Activated CD4-positive, alpha-beta memory T cell treated with anti-CD3 and anti-CD28 coated beads, Interleukin-2, amount 10 ng/mL, durations not matched to agents 7 days and 5 days (primary cell): ENCODE measurements at regions not wholly inside any gene's neighbourhood (a gene's known extent, or its start where the extent isn't known, plus 50 kb on each side); places are given as distances from the start of the nearest gene placed in this dataset.
"Not testable (repeated sequence)": the region's sequence is repeated elsewhere in the genome, so short reads cannot be mapped to it uniquely, and the experiment has no call there.

ENCODE experiments used
- CTCF ChIA-PET: fragments of 350-600 bp; sonication (Branson Sonifier 250); formaldehyde crosslinking; loops from one replicate; lab custom pipeline; 2021; ENCODE audit warnings: antibody characterized with exemption, inconsistent platforms; lab: Charles Lee
- POLR2A ChIA-PET: fragments of 350-600 bp; sonication (Branson Sonifier 250); formaldehyde crosslinking; loops from one replicate; lab custom pipeline; 2021; ENCODE audit warnings: antibody characterized with exemption; lab: Charles Lee
- DNase-seq: peaks from one replicate; pipeline ENCODE4 v3.0.0-alpha.2; 2020
- H3K27ac Mint-ChIP-seq: one replicate; pipeline ENCODE4 v1.8.0; 2021; ENCODE audit warnings: mild to moderate bottlenecking, mixed read lengths
- H3K27me3 Mint-ChIP-seq: one replicate; pipeline ENCODE4 v1.8.0; 2021; ENCODE audit warnings: mixed read lengths
- H3K36me3 Mint-ChIP-seq: one replicate; pipeline ENCODE4 v1.8.0; 2021; ENCODE audit warnings: low read depth, mixed read lengths
- H3K4me1 Mint-ChIP-seq: one replicate; pipeline ENCODE4 v1.8.0; 2021; ENCODE audit warnings: mixed read lengths
- H3K4me3 Mint-ChIP-seq: one replicate; pipeline ENCODE4 v1.8.0; 2021; ENCODE audit warnings: mild to moderate bottlenecking, mixed read lengths
- H3K9me3 Mint-ChIP-seq: one replicate; pipeline ENCODE4 v1.8.0; 2021; ENCODE audit warnings: mixed read lengths

GRCh38 chr1:187734427-187734826 lies 905.7 kb downstream of the PLA2G4A start:
- ChIA-PET POLR2A (no interaction called here), CTCF (no interaction called here)
- Mint-ChIP-seq H3K36me3 (no peaks in the 10 kb centered on the region), H3K27ac (no peak overlapping the region), H3K4me1 (no peaks in the 10 kb centered on the region), H3K4me3 (no peak overlapping the region), H3K27me3 (no peaks in the 10 kb centered on the region), H3K9me3 (no peaks in the 10 kb centered on the region)
- DNase-seq = no peak

GRCh38 chr1:187744665-187745064 lies 915.9 kb downstream of the PLA2G4A start:
- Mint-ChIP-seq H3K36me3 (no peaks in the 10 kb centered on the region), H3K9me3 (no peaks in the 10 kb centered on the region), H3K27me3 (no peaks in the 10 kb centered on the region), H3K4me1 (no peaks in the 10 kb centered on the region), H3K4me3 (no peak overlapping the region), H3K27ac (no peak overlapping the region)
- POLR2A ChIA-PET = no interaction called here
- CTCF ChIA-PET = no interaction called here
- no peak for DNase-seq

- Mint-ChIP-seq H3K27me3 (no peaks in the 10 kb centered on the region), H3K4me1 (no peaks in the 10 kb centered on the region), H3K4me3 (no peak overlapping the region), H3K27ac (no peak overlapping the region), H3K36me3 (no peaks in the 10 kb centered on the region), H3K9me3 (no peaks in the 10 kb centered on the region)
- CTCF ChIA-PET = no interaction called here
- POLR2A ChIA-PET = no interaction called here
- DNase-seq = no peak
Measured at GRCh38 chr1:187755536-187755935, 926.8 kb downstream of the PLA2G4A start.

GRCh38 chr1:187756684-187757083 lies 927.9 kb downstream of the PLA2G4A start:
- DNase-seq, H3K27me3 Mint-ChIP-seq, POLR2A ChIA-PET, H3K9me3 Mint-ChIP-seq, H3K27ac Mint-ChIP-seq, H3K4me3 Mint-ChIP-seq, CTCF ChIA-PET, H3K4me1 Mint-ChIP-seq, H3K36me3 Mint-ChIP-seq: not testable (repeated sequence)

- CTCF ChIA-PET = no interaction called here
- POLR2A ChIA-PET = no interaction called here
- Mint-ChIP-seq H3K27ac (no peak overlapping the region), H3K36me3 (no peaks in the 10 kb centered on the region), H3K4me1 (no peaks in the 10 kb centered on the region), H3K27me3 (no peaks in the 10 kb centered on the region), H3K4me3 (no peak overlapping the region), H3K9me3 (peaks cover 2% of the 10 kb centered on the region)
- no peak for DNase-seq
Measured at GRCh38 chr1:187759825-187760333, 931.1 kb downstream of the PLA2G4A start.

GRCh38 chr1:187762118-187762517 lies 933.4 kb downstream of the PLA2G4A start:
- POLR2A ChIA-PET = interaction anchor here (0.7 kb wide), 1 partner anchor 706 kb away, joined by 3 read pairs; no protein-coding TSS in a partner anchor
- CTCF ChIA-PET = no interaction called here
- Mint-ChIP-seq H3K4me1 (no peaks in the 10 kb centered on the region), H3K27ac (no peak overlapping the region), H3K36me3 (no peaks in the 10 kb centered on the region), H3K9me3 (peaks cover 11% of the 10 kb centered on the region), H3K4me3 (no peak overlapping the region), H3K27me3 (no peaks in the 10 kb centered on the region)
- DNase-seq = no peak

- peaks cover 13% of the 10 kb centered on the region for H3K9me3 Mint-ChIP-seq
- CTCF ChIA-PET = no interaction called here
- no peaks in the 10 kb centered on the region for H3K36me3 Mint-ChIP-seq
- no peaks in the 10 kb centered on the region for H3K27me3 Mint-ChIP-seq
- H3K4me1 Mint-ChIP-seq = no peaks in the 10 kb centered on the region
- DNase-seq = no peak
- no peak overlapping the region for H3K4me3 Mint-ChIP-seq
- POLR2A ChIA-PET = no interaction called here
- H3K27ac Mint-ChIP-seq = no peak overlapping the region
Measured at GRCh38 chr1:187763465-187763864, 934.7 kb downstream of the PLA2G4A start.

- H3K27me3 Mint-ChIP-seq = no peaks in the 10 kb centered on the region
- DNase-seq = no peak
- H3K27ac Mint-ChIP-seq = no peak overlapping the region
- H3K4me3 Mint-ChIP-seq = no peak overlapping the region
- ChIA-PET POLR2A (no interaction called here), CTCF (no interaction called here)
- H3K9me3 Mint-ChIP-seq = peaks cover 13% of the 10 kb centered on the region
- no peaks in the 10 kb centered on the region for H3K4me1 Mint-ChIP-seq
- H3K36me3 Mint-ChIP-seq = no peaks in the 10 kb centered on the region
Measured at GRCh38 chr1:187763976-187764375, 935.2 kb downstream of the PLA2G4A start.

- Mint-ChIP-seq H3K4me1 (no peaks in the 10 kb centered on the region), H3K27ac (no peak overlapping the region)
Measured at GRCh38 chr1:187771396-187771795, 942.6 kb downstream of the PLA2G4A start.

GRCh38 chr1:187773168-187773567 lies 944.4 kb downstream of the PLA2G4A start:
- Mint-ChIP-seq H3K4me1 (no peaks in the 10 kb centered on the region), H3K36me3 (no peaks in the 10 kb centered on the region), H3K27me3 (no peaks in the 10 kb centered on the region), H3K27ac (no peak overlapping the region), H3K9me3 (no peaks in the 10 kb centered on the region), H3K4me3 (no peak overlapping the region)
- POLR2A ChIA-PET = no interaction called here
- no peak for DNase-seq
- CTCF ChIA-PET = no interaction called here

More at GRCh38 chr1:187771396-187771795, 942.6 kb downstream of the PLA2G4A start:
- POLR2A ChIA-PET = no interaction called here
- Mint-ChIP-seq H3K9me3 (peaks cover 3% of the 10 kb centered on the region), H3K4me3 (no peak overlapping the region), H3K36me3 (no peaks in the 10 kb centered on the region), H3K27me3 (no peaks in the 10 kb centered on the region)
- CTCF ChIA-PET = no interaction called here
- no peak for DNase-seq

GRCh38 chr1:187787736-187788135 lies 959.0 kb downstream of the PLA2G4A start:
- Mint-ChIP-seq H3K36me3 (no peaks in the 10 kb centered on the region), H3K4me1 (no peaks in the 10 kb centered on the region), H3K4me3 (no peak overlapping the region), H3K27ac (no peak overlapping the region), H3K9me3 (peaks cover 5% of the 10 kb centered on the region), H3K27me3 (no peaks in the 10 kb centered on the region)
- ChIA-PET CTCF (no interaction called here), POLR2A (no interaction called here)
- DNase-seq = no peak

GRCh38 chr1:187788718-187789117 lies 960.0 kb downstream of the PLA2G4A start:
- no peaks in the 10 kb centered on the region for H3K4me1 Mint-ChIP-seq
- ChIA-PET CTCF (no interaction called here), POLR2A (no interaction called here)
- DNase-seq = no peak
- H3K9me3 Mint-ChIP-seq = peaks cover 5% of the 10 kb centered on the region
- H3K27ac Mint-ChIP-seq = no peak overlapping the region
- H3K27me3 Mint-ChIP-seq = no peaks in the 10 kb centered on the region
- H3K36me3 Mint-ChIP-seq = no peaks in the 10 kb centered on the region
- H3K4me3 Mint-ChIP-seq = no peak overlapping the region

GRCh38 chr1:187790724-187791123 lies 962.0 kb downstream of the PLA2G4A start:
- Mint-ChIP-seq H3K27ac (no peak overlapping the region), H3K36me3 (no peaks in the 10 kb centered on the region), H3K4me1 (no peaks in the 10 kb centered on the region), H3K27me3 (no peaks in the 10 kb centered on the region), H3K4me3 (no peak overlapping the region), H3K9me3 (no peaks in the 10 kb centered on the region)
- CTCF ChIA-PET = no interaction called here
- POLR2A ChIA-PET = no interaction called here
- DNase-seq = no peak

GRCh38 chr1:187794561-187794960 lies 965.8 kb downstream of the PLA2G4A start:
- Mint-ChIP-seq H3K27me3 (no peaks in the 10 kb centered on the region), H3K4me1 (no peaks in the 10 kb centered on the region), H3K4me3 (no peak overlapping the region), H3K9me3 (peaks cover 5% of the 10 kb centered on the region), H3K36me3 (no peaks in the 10 kb centered on the region), H3K27ac (no peak overlapping the region)
- POLR2A ChIA-PET = no interaction called here
- CTCF ChIA-PET = no interaction called here
- DNase-seq = no peak
